ENCODE measurements at regions not wholly inside any gene's neighbourhood (a gene's known extent, or its start where the extent isn't known, plus 50 kb on each side); places are given as distances from the start of the nearest gene placed in this dataset.

- H3K27ac Mint-ChIP-seq: no peak overlapping the region
- no peak for DNase-seq (ENCODE audit: extremely low spot score, unreplicated experiment)
- peaks cover 14% of the 10 kb centered on the region for H3K4me1 Mint-ChIP-seq (ENCODE audit: unreplicated experiment)
Observed at GRCh38 chr3:161423911-161424522, 52.7 kb upstream of the SPTSSB start.

GRCh38 chr3:161422171-161422700 is 50.9 kb upstream of the SPTSSB start:
- peaks cover 14% of the 10 kb centered on the region for H3K4me1 Mint-ChIP-seq (ENCODE audit: unreplicated experiment)
- H3K27ac Mint-ChIP-seq: no peak overlapping the region
- no peak overlapping the region for H3K4me3 Mint-ChIP-seq
- H3K9me3 Mint-ChIP-seq: no peaks in the 10 kb centered on the region
- H3K27me3 Mint-ChIP-seq: no peaks in the 10 kb centered on the region
- H3K36me3 Mint-ChIP-seq: no peaks in the 10 kb centered on the region
- no peak for DNase-seq (ENCODE audit: extremely low spot score, unreplicated experiment)
- no peak for TF ChIP-seq CTCF (conservative IDR thresholded peaks at IDR 0.05)

More at GRCh38 chr3:161423911-161424522, 52.7 kb upstream of the SPTSSB start:
- peak; percentile 90 for TF ChIP-seq CTCF (conservative IDR thresholded peaks at IDR 0.05)
- H3K9me3 Mint-ChIP-seq: no peaks in the 10 kb centered on the region
- no peak overlapping the region for H3K4me3 Mint-ChIP-seq
- no peaks in the 10 kb centered on the region for H3K27me3 Mint-ChIP-seq
- no peaks in the 10 kb centered on the region for H3K36me3 Mint-ChIP-seq

Data from type B pancreatic cell (in vitro differentiated cells).